IMR-90 (cell line): ENCODE measurements at regions not wholly inside any gene's neighbourhood (a gene's known extent, or its start where the extent isn't known, plus 50 kb on each side); places are given as distances from the start of the nearest gene placed in this dataset.
"Not testable (repeated sequence)": the region's sequence is repeated elsewhere in the genome, so short reads cannot be mapped to it uniquely, and the experiment has no call there.

Source experiments
- BHLHE40 ChIP-seq: fragments of 150-350 bp; IDR thresholded peaks from 2 replicates; pipeline ENCODE4 v1.6.1; 2016; ENCODE audit warnings: mild to moderate bottlenecking, low read depth, low read length
- CEBPB ChIP-seq: IDR thresholded peaks from 2 replicates; pipeline ENCODE4 v1.6.1; 2012; ENCODE audit warnings: low read depth, low read length, improper control_type of control experiment
- CHD1 ChIP-seq: IDR thresholded peaks from 2 replicates; pipeline ENCODE4 v1.6.1; 2012; ENCODE audit warnings: low read depth, low read length, improper control_type of control experiment
- MAZ ChIP-seq: IDR thresholded peaks from 2 replicates; pipeline ENCODE4 v1.6.1; 2012; ENCODE audit warnings: low read depth, mild to moderate bottlenecking, low read length, improper control_type of control experiment, moderate library complexity, borderline replicate concordance
- NFE2L2 ChIP-seq: fragments of 150-350 bp; IDR thresholded peaks from 2 replicates; pipeline ENCODE4 v1.6.1; 2016; ENCODE audit warnings: low read depth, mild to moderate bottlenecking, low read length
- POLR2A ChIP-seq: IDR thresholded peaks from 2 replicates; pipeline ENCODE4 v1.6.1; 2012; ENCODE audit warnings: mild to moderate bottlenecking, low read depth, low read length
- RAD21 ChIP-seq: IDR thresholded peaks from 2 replicates; pipeline ENCODE4 v1.6.1; 2012; ENCODE audit warnings: low read length, improper control_type of control experiment
- RCOR1 ChIP-seq: IDR thresholded peaks from 2 replicates; pipeline ENCODE4 v1.6.1; 2012; ENCODE audit warnings: mild to moderate bottlenecking, low read length, improper control_type of control experiment; ENCODE audit not compliant: insufficient replicate concordance
- RFX5 ChIP-seq: IDR thresholded peaks from 2 replicates; pipeline ENCODE4 v1.8.0; 2012; ENCODE audit warnings: low read depth, mild to moderate bottlenecking, low read length, moderate library complexity
- SMC3 ChIP-seq: fragments of 150-350 bp; IDR thresholded peaks from 2 replicates; pipeline ENCODE4 v1.6.1; 2016; ENCODE audit warnings: low read depth, mild to moderate bottlenecking, antibody characterized with exemption, low read length, moderate library complexity
- USF2 ChIP-seq: fragments of 150-350 bp; IDR thresholded peaks from 2 replicates; pipeline ENCODE4 v1.6.1; 2017; ENCODE audit warnings: mild to moderate bottlenecking, antibody characterized with exemption, low read length, low read depth
- TF ChIP-seq, protein P1 (sequence below): conservative IDR thresholded peaks from 2 replicates; pipeline ENCODE4 v1.5.1; 2012; ENCODE audit warnings: mild to moderate bottlenecking, low read depth, low read length, improper control_type of control experiment

DNA sequence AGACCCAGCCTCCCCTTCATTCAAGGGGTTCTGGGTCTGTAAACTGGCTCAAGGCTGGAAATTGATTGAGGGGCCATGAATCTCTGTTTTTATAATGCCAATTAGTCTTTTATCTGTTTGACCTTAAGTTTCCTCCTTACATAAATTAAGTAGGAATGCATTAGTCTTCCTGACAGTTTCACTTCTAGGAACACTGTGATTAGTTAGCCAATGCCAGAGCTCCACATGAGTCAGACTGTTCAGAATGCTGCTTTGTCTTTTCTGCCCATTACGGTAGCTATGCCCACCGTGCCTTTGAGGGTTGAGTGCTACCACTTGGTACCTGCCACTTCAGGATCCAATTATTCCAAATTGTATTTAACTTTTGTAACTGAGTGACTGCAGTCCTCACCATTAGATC, 76.8 kb upstream of the XKR3 start:
- TF ChIP-seq, protein P1, sequence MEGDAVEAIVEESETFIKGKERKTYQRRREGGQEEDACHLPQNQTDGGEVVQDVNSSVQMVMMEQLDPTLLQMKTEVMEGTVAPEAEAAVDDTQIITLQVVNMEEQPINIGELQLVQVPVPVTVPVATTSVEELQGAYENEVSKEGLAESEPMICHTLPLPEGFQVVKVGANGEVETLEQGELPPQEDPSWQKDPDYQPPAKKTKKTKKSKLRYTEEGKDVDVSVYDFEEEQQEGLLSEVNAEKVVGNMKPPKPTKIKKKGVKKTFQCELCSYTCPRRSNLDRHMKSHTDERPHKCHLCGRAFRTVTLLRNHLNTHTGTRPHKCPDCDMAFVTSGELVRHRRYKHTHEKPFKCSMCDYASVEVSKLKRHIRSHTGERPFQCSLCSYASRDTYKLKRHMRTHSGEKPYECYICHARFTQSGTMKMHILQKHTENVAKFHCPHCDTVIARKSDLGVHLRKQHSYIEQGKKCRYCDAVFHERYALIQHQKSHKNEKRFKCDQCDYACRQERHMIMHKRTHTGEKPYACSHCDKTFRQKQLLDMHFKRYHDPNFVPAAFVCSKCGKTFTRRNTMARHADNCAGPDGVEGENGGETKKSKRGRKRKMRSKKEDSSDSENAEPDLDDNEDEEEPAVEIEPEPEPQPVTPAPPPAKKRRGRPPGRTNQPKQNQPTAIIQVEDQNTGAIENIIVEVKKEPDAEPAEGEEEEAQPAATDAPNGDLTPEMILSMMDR = not testable (repeated sequence)
- not testable (repeated sequence) for TF ChIP-seq POLR2A, SMC3, RFX5, BHLHE40, CEBPB, RAD21, MAZ, CHD1, USF2, RCOR1, NFE2L2
